NCI-H2227 treated with DMSO at 0.1 percent for 48 hours (cell line): ENCODE measurements at regions not wholly inside any gene's neighbourhood (a gene's known extent, or its start where the extent isn't known, plus 50 kb on each side); places are given as distances from the start of the nearest gene placed in this dataset.

Experiments used
- DNase-seq: peaks from one replicate; lab custom pipeline; 2025; lab: John Stamatoyannopoulos, UW

DNA sequence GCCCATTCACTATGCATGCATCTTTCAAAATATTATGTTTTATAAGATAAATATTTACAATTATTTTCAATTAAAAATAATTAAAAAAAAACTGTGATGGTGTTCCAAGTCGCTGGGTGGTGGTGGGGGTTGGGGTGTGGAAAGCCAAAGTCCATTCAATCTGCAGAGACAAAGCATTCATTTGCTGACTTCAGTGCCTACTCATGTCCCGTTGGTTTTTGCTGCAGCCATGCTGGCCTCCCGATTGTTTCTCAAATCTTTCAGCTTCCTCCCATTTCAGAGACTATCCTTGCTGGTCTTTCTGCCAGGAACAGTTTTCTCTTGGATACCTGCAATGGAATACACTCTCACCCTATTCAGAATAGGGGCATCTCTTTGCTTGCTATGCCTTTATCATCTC, 331.5 kb upstream of the NOVA1 start:
- DNase-seq: no peak

DNA sequence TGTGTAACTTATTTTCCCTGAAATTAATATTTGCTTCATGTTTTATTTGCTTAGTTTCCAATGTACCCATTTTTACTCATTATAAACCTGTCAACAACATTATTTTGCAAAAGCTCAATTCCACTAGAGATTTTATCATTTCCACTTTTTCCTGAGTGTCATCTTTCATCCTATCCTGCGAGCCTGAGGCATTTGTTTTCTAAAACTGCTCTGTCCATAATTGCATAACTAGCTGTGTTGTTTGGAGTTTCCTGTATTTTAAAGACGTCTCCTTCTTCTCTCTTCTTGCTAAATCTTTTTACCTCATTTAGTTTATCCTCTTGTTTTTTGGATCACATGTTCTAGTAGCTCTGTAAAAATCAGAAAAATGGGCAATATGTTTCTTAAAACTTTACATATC, 332.7 kb upstream of the NOVA1 start:
- DNase-seq: no peak

DNA sequence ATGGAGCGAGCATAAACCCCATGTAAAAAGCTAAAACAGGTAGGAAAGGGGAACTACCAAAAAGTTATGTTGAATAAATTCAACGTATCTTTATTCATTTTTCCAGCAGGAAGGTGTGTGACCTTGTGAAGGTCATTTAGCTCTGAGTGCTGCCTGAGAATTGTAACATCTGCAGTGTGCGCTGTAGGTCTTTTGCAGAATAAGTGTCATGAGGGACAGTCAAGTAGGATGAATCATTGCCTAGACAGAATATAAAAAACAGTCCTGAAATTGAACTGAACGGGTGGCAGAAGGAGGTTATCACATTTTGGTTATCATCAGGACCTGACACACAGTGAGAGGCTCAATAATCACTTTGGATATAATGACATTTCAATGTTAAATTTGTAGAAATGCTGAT, 334.8 kb upstream of the NOVA1 start:
- no peak for DNase-seq

DNA sequence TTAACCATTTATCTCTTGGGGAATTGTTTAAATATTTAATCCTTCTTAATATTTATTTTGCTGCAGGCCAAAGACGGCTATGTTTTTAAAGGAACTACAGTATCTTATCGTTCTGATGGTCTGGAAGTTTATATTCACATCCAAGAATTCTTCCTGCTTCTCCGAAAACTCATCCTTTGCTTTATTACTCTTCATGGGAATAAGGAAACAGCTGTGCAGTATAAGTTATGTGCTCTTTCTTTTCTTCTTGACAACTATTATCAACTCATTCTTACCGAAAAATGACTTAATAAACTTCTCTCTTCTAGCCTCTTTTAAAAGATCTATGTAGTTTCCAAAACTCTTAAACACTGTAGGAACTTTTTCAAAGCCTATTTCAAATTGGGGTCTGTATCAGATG, 335.6 kb upstream of the NOVA1 start:
- no peak for DNase-seq

DNA sequence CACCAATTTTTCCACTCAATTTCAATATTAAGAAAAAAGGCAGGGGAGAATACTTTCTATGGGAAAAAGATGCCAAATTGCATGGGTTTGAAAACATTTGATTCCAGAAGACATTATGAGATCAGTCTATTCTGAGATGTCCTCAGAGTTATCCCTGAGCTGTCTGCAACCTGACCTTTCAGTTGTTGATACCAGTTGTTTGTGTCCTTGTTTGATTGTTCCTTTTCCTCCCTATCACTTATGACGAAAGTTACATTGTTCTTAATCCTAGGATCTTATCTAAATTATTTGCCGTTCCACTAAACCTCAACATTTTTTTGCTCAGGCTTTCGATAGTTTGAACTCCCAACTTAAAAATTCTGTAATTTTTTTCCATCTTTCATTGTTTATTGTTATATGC, 336.3 kb upstream of the NOVA1 start:
- DNase-seq: no peak

DNA sequence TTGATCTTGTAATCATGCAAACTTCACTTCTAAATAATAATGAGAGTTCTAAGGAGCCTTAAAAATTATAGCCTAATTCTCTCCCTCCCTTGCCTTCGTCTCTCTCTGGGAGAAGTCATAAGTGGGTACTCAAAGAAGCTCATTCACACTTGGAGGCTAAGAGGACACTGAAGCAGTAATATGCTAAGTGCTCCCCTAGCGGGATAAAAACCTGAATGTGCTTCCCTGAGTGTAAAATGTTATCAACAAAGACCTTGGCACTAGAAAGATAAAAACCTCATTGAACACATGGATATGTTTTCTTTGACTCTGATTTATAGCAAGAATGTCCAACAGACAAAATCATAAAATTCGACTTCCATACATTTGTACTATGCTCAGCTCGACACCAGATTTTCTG, 337.9 kb upstream of the NOVA1 start:
- peak; percentile 62 for DNase-seq

DNA sequence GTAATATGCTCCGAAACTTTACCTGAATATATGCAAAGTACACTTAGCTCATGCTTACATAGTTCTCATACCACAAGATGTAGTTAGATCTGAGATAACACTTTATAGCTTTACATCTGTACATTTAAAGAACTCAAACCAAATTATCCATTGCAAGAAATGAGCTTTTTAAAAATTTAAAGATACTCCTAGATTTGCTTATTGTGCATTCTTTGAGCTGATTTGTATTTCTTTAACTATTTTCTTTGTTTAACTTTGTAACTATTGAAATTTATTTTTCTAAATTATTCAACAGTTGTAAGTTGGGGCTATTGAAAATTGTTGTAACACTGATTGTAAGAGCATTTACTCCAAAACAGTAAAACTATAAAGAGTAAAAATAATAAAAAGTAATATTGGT, 340.2 kb upstream of the NOVA1 start:
- DNase-seq: no peak

DNA sequence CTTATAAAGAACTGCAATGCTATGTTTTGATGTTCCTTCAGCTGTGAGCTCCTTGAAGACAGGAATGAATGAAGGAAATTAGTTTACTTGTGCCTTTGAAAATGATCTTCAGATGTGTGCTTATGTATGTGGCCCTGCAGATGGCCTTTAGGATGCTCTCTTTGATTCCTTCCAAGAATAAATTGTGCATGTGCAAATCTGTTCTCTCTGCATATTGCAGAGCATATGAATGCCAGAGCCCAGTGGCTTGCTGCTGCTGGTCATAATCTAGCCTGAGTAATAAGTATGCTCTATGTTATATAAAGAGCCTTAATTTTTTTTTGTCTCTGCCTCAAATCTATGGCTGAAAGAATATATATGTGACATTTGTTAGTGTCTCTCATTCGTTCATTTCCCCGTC, 341.9 kb upstream of the NOVA1 start:
- DNase-seq: no peak

DNA sequence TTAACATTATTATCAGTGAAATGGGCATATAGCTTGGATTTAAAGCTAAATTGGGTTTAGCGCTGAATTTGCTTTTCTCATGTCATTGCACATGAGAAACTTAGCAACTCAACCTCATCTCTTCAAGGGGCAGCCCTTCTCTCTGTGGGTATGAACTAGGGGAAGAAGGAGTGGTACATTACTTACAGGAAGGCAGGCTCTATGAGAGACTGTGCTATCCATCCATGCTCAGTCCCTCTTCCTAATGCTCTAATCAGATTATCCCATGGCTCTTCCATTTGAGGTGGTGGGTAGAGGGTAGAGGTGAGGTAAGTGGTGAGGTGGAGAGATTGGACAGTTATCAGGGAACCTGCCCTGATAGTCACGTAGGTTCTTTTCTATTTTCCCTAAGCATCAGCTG, 343.7 kb upstream of the NOVA1 start:
- DNase-seq: no peak

DNA sequence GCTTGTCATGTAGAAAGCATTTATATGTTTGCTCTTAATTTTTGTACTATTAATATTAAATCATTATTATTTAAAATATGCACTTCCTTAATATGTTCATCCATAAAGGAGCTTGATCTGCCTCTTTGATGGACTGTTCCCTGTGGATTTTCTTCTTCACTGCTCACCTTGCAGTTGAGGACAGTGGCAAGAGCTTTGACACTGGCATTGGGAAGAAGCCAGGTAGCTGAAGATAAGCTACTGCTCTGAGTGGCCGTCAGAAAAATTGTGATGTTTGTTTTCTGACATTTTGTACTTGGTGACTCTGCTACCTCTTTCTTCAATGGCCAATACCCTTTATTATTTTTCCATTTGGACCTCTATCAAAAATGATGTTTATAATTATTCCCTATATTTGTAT, 349.4 kb upstream of the NOVA1 start:
- DNase-seq: no peak

DNA sequence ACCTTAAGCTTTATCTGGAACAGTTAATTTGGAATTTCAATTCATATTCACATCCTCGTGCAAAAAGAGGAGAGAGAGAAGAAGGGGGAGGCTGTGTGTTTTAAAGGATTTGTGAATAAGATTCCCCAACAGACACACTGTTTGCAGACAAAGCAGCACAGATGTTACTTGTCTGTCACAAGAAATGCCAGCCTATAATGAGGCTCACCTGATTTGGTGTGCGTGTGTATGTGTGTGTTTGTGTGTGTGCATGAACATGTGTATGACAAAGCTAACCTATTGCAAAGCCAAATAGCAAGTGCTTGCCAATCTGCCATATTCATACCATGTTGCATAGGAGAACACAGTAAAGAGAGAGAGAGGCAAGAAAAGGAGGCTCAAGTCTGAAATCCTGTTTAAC, 361.6 kb upstream of the NOVA1 start:
- DNase-seq: no peak

DNA sequence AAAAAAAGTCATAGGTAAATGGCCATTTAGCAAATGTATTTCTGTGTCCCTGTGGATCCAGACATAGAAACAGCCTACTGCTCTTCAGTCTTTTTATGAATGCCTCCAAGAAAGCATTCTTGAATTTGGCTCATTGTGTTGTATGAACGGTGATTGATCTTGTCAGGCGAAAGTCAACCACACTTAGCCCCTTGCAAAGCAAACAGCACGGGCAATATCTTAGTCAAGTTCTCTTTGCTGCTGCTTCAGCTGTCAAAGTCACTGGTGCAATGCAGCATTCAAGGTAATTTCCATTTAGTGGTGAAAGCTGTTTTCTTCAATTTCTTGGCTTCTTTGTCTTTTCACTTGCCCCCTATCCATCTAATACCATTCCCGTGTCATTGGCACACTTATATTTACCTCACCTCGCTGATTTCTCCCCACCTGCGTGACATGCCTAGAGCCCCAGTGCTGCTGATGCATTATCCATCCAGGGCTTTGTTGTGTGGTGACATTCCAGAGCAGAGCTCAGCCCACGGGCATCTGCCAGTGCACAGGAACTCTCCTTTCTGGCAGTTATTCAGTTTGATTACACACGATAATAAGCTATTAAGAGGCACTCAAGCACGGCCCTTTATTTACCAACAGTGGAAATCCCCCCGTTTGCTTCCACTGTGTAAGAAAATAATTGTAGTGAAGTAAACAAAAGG, 362.3 kb upstream of the NOVA1 start:
- DNase-seq: peak; percentile 4

DNA sequence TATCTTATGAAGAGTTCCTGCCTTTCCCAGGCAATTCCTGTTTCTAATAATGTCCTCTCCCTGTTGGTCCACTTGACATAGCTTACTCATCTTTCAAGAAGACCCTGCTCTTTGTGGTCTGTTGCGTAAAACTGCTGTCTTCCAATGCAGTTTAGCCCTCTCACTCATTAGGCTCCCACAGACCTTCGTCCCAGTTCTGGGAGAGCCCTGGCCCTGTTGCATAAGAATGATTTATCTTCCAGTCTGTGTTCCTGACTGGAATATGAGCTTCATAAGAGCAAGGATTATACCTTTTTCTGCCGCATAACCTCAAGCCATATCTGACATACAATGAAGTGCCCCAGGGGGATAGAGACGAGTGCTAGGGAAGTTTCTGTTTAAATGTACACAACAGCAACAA, 365.9 kb upstream of the NOVA1 start:
- DNase-seq: no peak

DNA sequence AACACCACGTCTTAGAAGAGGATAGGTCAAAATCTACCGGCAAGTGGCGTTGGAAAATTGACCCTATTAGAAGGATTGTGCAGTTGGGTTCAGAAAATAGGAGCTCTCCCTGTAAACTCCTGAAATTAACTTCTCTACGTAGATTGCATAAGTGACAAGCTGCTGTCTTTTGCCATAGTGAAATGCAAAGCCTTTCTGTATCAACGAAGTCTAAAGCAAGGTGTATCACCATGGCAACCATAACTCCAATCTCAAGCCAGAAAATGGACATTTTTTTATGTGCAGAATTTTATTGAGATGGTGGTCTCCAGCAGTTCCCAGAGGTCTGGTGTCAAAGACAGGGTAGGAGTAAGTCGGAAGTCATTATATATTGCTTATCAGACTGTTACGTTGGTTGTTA, 367.7 kb upstream of the NOVA1 start:
- no peak for DNase-seq

DNA sequence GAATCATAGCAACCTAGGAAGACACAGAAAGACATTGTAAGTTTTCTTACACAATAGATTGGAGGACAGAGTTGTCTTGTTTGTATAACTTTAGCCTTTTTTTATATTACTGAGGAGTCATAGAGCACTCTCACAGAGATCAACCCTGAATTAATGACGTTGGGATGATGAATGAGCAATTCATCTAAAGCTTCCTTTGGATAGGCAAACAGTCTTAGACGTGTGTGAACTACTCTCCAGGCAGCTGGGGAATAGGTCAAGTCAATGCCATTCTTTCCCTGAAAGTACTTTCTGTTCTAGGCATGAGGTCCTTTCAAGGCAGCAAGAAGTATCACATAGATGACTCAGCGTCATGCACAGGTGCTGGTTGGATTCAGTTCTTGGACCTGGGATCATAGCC, 369.1 kb upstream of the NOVA1 start:
- DNase-seq: no peak

DNA sequence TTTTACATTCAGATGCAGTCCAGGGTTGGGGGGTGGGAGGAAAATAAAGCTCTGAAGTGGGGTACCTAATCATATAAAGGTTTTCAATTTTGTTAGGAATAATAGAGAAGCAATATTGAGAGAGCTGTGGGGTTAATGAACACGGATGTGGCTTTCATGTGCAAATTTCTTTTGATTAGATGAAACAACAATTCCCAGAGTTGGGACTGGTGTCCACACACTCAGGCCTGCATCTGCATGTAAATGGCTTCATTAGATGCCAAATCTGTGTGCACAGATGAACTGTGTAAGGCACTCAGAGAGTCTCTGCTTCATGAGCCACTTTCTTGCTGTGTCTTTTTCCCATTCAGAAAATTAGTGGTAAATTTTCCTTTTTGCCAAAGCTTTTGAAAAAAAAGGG, 377.1 kb upstream of the NOVA1 start:
- no peak for DNase-seq

DNA sequence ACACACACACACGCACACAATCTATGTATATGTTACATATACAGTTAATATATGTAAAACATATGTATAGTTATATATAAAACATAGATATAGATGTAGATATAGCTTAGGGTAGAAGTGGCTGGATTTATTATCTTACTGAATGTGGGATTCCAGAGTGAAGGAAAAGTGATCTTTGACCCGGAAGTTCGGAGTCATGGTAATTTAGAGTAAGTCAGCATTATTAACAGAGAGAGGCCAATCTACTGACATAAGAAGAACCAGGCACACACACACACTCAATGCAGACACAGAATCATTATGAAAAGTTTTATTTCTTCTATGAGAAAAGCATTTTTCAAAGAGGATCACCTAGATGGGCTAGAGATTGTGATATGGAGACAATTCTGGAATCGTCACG, 384.2 kb upstream of the NOVA1 start:
- no peak for DNase-seq

DNA sequence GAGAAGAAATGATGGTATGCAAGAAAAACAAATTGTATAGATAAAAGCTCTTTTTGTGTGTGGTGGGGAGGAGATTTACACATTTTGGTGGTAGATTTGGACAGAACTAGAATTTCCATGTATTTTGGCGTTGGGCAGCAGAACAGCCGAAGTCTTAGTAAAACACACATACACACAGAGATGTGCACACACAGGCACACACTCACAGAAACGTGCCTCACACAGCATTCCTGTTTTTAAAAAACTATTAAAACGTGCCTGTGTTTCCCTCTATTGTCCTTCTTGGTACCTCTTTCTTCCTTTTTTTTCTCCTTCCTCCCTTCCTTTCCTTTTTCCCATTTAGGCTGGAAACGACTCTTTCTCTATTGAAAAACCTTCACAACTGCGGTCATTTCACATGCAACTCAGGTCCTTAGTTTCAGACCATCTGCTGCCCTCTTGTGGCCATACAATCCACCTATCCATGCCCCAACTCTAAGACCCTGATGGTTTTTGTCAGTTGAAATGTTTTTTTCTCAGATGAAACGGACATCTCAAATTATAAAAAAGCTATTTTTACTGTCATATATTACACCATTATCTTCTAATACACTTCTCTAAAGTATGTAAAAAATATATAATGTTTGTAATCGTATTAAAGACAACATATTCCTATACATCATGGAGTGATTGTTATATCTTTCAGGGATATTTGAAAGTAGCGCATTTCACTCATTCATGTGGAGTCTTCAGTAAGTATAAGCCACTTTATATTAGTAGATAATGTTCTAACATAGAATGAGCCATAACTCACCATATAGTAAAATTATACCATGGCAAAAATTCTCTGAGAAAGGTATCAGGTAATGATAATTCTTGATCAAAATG, 386.7 kb upstream of the NOVA1 start:
- peak; percentile 69 for DNase-seq

DNA sequence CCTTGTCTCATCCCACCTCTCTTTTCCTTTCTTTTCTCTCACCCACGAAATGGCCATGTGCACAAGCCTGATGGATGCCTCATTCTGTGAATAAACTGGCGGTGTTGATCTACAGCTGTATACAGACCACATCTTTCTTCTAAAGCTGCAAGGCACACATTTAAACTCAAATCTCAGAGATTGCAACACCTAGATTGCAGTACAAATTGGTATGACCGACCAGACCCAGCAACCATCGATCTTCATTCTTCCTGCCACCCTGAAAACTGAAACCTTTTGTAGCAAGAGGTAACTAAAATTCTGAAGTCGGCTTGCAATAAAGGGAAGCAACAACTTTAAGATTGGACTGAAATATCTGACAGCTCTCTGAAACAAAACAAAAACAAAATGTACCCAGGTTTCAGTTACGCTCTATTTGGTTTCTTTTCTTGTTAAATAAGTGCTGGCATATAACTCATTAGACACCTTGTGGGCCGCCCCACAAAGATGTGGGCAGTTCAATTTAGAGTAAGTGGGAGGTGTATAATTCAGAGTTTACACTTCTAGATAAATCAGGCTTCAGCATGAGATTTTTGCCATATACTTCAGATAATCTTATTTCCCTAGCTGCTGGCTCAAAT, 390.0 kb upstream of the NOVA1 start:
- no peak for DNase-seq

DNA sequence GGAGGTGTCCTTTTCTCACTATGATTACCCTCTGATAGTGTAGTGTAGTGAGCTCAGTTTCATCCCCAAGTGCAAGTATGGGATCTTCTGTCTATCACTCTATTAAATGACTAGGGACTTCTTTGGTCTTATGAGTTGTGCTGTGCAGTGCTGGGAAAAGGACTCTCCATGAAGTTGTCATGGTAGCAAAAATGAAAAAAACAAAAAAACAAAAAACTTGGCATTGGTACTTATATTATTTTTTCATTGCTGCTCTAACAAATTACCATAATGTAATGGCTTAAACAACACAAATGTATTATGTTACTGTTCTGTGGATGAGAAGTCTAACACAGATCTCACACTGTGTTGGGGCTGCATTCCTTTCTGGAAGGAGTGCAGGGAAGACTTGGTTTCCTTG, 393.1 kb upstream of the NOVA1 start:
- DNase-seq: no peak

DNA sequence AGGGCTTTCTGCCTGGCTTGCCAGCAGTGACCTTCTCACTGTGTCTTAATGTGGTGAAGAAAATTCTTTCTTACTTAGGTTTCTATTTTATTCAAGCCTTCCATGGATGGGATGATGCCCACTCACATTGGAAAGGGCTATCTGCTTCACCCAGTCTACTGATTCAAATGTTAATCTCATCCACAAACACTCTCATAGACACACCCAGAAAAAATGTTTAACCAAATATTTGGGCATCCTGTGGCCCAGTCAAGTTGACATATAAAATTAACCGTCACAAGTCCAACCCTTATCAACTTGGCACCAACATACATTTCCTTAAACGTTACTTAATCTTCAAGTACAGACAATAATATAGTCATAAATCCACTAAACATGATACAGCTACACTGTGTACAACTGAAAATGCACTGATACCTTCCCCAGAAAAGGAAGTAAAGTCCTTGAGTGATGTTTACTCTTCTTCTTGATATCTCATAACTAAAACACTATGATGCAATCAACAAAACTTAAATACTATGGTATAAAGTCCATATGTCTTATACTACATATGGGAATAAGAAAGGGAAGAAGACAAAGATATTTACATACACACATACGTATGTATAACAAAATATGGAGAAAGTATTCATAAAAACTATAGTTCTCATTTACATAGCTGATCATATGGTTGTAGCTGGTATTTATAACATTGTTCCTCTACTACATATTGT, 394.7 kb upstream of the NOVA1 start:
- no peak for DNase-seq

DNA sequence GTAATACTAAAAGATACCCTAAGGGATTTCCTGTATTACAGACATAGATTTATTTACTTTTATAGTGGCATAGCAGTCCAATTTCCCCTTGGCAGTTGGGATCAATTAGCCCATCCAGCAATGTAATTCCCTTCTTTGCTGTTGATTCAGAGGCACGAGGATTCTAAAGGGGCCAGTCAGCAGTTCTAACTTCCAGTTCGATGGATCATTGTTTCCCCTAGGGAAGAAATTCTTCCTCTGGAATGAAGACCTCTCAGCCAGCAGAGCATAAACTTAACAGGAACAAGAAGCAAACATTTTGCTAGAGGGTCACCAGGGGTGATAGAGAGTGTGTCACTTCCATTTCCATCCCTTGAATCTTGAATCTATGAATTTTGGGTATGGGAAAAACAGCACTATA, 395.7 kb upstream of the NOVA1 start:
- DNase-seq: no peak

DNA sequence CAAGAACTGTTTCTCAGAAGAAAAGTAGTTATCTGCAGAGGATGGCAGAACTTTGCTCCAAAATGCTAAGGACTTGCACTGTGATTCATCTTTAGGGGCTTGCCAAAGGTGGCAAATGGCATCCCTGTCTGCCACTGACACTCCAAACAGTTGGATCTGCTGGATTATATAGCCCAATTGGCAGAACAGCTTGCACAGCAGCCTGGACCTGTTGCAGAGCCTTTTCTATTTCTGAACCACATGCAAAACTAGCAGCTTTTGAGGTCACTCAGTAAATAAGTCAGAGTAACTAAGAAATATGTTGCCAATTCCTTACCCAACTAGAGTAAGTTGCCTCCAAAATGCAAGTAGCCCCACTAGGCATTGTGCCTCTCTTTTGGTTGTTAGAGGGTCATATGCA, 397.5 kb upstream of the NOVA1 start:
- DNase-seq: no peak
